SK-N-SH treated with all-trans-retinoic acid at 6 μM for 48 hours (cell line): ENCODE measurements at regions not wholly inside any gene's neighbourhood (a gene's known extent, or its start where the extent isn't known, plus 50 kb on each side); places are given as distances from the start of the nearest gene placed in this dataset.

Source experiments
- ATAC-seq: fragments of 200-7000 bp; cut with Tn5 transposase; 3 replicates; pipeline ENCODE4 v1.9.1; 2020; ENCODE audit warnings: mild to moderate bottlenecking, moderate library complexity
- ARNTL ChIP-seq: fragments of 450-650 bp; formaldehyde crosslinking; IDR thresholded peaks from 2 replicates; pipeline ENCODE4 v1.5.0; 2020; ENCODE audit warnings: low read depth, mild to moderate bottlenecking, moderate library complexity, borderline replicate concordance
- BACH2 ChIP-seq: fragments of 250-450 bp; sonication (Bioruptor Pico); IDR thresholded peaks from 2 replicates; pipeline ENCODE4 v1.9.0; 2021; ENCODE audit warnings: mild to moderate bottlenecking, borderline replicate concordance
- CSDC2 ChIP-seq: fragments of 250-450 bp; sonication (Bioruptor Pico); IDR thresholded peaks from 2 replicates; pipeline ENCODE4 v1.5.0; 2020; ENCODE audit warnings: mild to moderate bottlenecking, moderate library complexity
- ESRRG ChIP-seq: fragments of 250-450 bp; sonication (Bioruptor Pico); IDR thresholded peaks from 2 replicates; pipeline ENCODE4 v1.6.1; 2021; ENCODE audit warnings: mild to moderate bottlenecking
- GLIS3 ChIP-seq: fragments of 250-450 bp; sonication (Bioruptor Pico); IDR thresholded peaks from 2 replicates; pipeline ENCODE4 v1.5.0; 2020; ENCODE audit warnings: mild to moderate bottlenecking, moderate library complexity
- ISL1 ChIP-seq: fragments of 250-450 bp; sonication (Bioruptor Pico); IDR thresholded peaks from 2 replicates; pipeline ENCODE4 v2.1.2; 2022; ENCODE audit warnings: mild to moderate bottlenecking, moderate library complexity
- OSR1 ChIP-seq: fragments of 250-450 bp; sonication (Bioruptor Pico); IDR thresholded peaks from 2 replicates; pipeline ENCODE4 v1.8.0; 2022; ENCODE audit warnings: moderate library complexity, mild to moderate bottlenecking, inconsistent platforms
- PATZ1 ChIP-seq: fragments of 250-450 bp; sonication (Bioruptor Pico); IDR thresholded peaks from 2 replicates; pipeline ENCODE4 v1.8.0; 2020; ENCODE audit warnings: mild to moderate bottlenecking, moderate library complexity, borderline replicate concordance
- PPARA ChIP-seq: fragments of 250-450 bp; sonication (Bioruptor Pico); IDR thresholded peaks from 2 replicates; pipeline ENCODE4 v1.5.0; 2020; ENCODE audit warnings: mild to moderate bottlenecking, borderline replicate concordance
- RARB ChIP-seq: fragments of 250-450 bp; sonication (Bioruptor Pico); IDR thresholded peaks from 2 replicates; pipeline ENCODE4 v1.8.0; 2021; ENCODE audit warnings: mild to moderate bottlenecking, moderate library complexity
- SNAI2 ChIP-seq: fragments of 250-450 bp; sonication (Bioruptor Pico); IDR thresholded peaks from 2 replicates; pipeline ENCODE4 v1.5.0; 2020; ENCODE audit warnings: mild to moderate bottlenecking, moderate library complexity
- TCF4 ChIP-seq: fragments of 250-450 bp; sonication (Bioruptor Pico); IDR thresholded peaks from 2 replicates; pipeline ENCODE4 v1.8.0; 2021; ENCODE audit warnings: mild to moderate bottlenecking, moderate library complexity, borderline replicate concordance
- TOX ChIP-seq: fragments of 250-450 bp; sonication (Bioruptor Pico); IDR thresholded peaks from 2 replicates; pipeline ENCODE4 v1.8.0; 2021; ENCODE audit warnings: mild to moderate bottlenecking, moderate library complexity, borderline replicate concordance
- TSHZ2 ChIP-seq: fragments of 250-450 bp; sonication (Bioruptor Pico); IDR thresholded peaks from 2 replicates; pipeline ENCODE4 v1.5.0; 2020; ENCODE audit warnings: mild to moderate bottlenecking, moderate library complexity
- ZC3H10 ChIP-seq: fragments of 250-450 bp; sonication (Bioruptor Pico); IDR thresholded peaks from 2 replicates; pipeline ENCODE4 v1.5.1; 2021; ENCODE audit warnings: mild to moderate bottlenecking, moderate library complexity
- ZFP3 ChIP-seq: fragments of 250-450 bp; sonication (Bioruptor Pico); IDR thresholded peaks from 2 replicates; pipeline ENCODE4 v1.5.0; 2020; ENCODE audit warnings: mild to moderate bottlenecking, moderate library complexity
- ZFP30 ChIP-seq: fragments of 450-650 bp; formaldehyde crosslinking; IDR thresholded peaks from 2 replicates; pipeline ENCODE4 v1.5.0; 2022; ENCODE audit warnings: mild to moderate bottlenecking, moderate library complexity
- ZNF565 ChIP-seq: fragments of 450-650 bp; formaldehyde crosslinking; conservative IDR thresholded peaks from 2 replicates; pipeline ENCODE4 v1.5.0; 2020; ENCODE audit warnings: low read depth, mild to moderate bottlenecking, moderate library complexity
- ZNF70 ChIP-seq: fragments of 450-650 bp; formaldehyde crosslinking; IDR thresholded peaks from 2 replicates; pipeline ENCODE4 v1.5.0; 2020; ENCODE audit warnings: mild to moderate bottlenecking, moderate library complexity
- ZNF8 ChIP-seq: fragments of 450-650 bp; formaldehyde crosslinking; IDR thresholded peaks from 2 replicates; pipeline ENCODE4 v1.5.0; 2020; ENCODE audit warnings: mild to moderate bottlenecking, moderate library complexity
- TF ChIP-seq, protein P1 (sequence below): fragments of 250-450 bp; sonication (Bioruptor Pico); IDR thresholded peaks from 2 replicates; pipeline ENCODE4 v1.8.0; 2021; ENCODE audit warnings: low read depth, mild to moderate bottlenecking, moderate library complexity, borderline replicate concordance
- TF ChIP-seq, protein P2 (sequence below): fragments of 250-450 bp; sonication (Bioruptor Pico); IDR thresholded peaks from 2 replicates; pipeline ENCODE4 v1.5.1; 2021; ENCODE audit warnings: mild to moderate bottlenecking, moderate library complexity
- TF ChIP-seq, protein P3 (sequence below): fragments of 250-450 bp; sonication (Bioruptor Pico); IDR thresholded peaks from 2 replicates; pipeline ENCODE4 v1.5.1; 2020; ENCODE audit warnings: low read depth, mild to moderate bottlenecking, moderate library complexity

- ATAC-seq, result no peak
- no peak for TF ChIP-seq OSR1 (CRISPR knock-in tag)
- TF ChIP-seq, protein P1, sequence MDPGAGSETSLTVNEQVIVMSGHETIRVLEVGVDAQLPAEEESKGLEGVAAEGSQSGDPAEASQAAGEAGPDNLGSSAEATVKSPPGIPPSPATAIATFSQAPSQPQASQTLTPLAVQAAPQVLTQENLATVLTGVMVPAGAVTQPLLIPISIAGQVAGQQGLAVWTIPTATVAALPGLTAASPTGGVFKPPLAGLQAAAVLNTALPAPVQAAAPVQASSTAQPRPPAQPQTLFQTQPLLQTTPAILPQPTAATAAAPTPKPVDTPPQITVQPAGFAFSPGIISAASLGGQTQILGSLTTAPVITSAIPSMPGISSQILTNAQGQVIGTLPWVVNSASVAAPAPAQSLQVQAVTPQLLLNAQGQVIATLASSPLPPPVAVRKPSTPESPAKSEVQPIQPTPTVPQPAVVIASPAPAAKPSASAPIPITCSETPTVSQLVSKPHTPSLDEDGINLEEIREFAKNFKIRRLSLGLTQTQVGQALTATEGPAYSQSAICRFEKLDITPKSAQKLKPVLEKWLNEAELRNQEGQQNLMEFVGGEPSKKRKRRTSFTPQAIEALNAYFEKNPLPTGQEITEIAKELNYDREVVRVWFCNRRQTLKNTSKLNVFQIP (CRISPR knock-in tag), result no peak
- no peak for TF ChIP-seq ESRRG (CRISPR knock-in tag)
- no peak for TF ChIP-seq ZFP30 (CRISPR knock-in tag)
- TF ChIP-seq PPARA (CRISPR knock-in tag), result no peak
- TF ChIP-seq CSDC2 (CRISPR knock-in tag), result no peak
- TF ChIP-seq RARB (CRISPR knock-in tag), result no peak
- TF ChIP-seq ZC3H10 (CRISPR knock-in tag), result no peak
- no peak for TF ChIP-seq ISL1 (CRISPR knock-in tag)
- no peak for TF ChIP-seq ZFP3 (CRISPR knock-in tag)
- TF ChIP-seq ZNF8, result no peak
- TF ChIP-seq BACH2 (CRISPR knock-in tag), result no peak
- TF ChIP-seq, protein P2, sequence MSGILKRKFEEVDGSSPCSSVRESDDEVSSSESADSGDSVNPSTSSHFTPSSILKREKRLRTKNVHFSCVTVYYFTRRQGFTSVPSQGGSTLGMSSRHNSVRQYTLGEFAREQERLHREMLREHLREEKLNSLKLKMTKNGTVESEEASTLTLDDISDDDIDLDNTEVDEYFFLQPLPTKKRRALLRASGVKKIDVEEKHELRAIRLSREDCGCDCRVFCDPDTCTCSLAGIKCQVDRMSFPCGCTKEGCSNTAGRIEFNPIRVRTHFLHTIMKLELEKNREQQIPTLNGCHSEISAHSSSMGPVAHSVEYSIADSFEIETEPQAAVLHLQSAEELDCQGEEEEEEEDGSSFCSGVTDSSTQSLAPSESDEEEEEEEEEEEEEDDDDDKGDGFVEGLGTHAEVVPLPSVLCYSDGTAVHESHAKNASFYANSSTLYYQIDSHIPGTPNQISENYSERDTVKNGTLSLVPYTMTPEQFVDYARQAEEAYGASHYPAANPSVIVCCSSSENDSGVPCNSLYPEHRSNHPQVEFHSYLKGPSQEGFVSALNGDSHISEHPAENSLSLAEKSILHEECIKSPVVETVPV (CRISPR knock-in tag), result no peak
- TF ChIP-seq TCF4 (CRISPR knock-in tag), result no peak
- TF ChIP-seq, protein P3, sequence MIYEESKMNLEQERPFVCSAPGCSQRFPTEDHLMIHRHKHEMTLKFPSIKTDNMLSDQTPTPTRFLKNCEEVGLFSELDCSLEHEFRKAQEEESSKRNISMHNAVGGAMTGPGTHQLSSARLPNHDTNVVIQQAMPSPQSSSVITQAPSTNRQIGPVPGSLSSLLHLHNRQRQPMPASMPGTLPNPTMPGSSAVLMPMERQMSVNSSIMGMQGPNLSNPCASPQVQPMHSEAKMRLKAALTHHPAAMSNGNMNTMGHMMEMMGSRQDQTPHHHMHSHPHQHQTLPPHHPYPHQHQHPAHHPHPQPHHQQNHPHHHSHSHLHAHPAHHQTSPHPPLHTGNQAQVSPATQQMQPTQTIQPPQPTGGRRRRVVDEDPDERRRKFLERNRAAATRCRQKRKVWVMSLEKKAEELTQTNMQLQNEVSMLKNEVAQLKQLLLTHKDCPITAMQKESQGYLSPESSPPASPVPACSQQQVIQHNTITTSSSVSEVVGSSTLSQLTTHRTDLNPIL (CRISPR knock-in tag), result no peak
- no peak for TF ChIP-seq ARNTL (CRISPR knock-in tag)
- TF ChIP-seq TSHZ2, result no peak
- TF ChIP-seq TOX (CRISPR knock-in tag), result no peak
- no peak for TF ChIP-seq ZNF70 (CRISPR knock-in tag)
Measured at GRCh38 chr7:156173346-156173745, 361.1 kb upstream of the SHH start.

DNA sequence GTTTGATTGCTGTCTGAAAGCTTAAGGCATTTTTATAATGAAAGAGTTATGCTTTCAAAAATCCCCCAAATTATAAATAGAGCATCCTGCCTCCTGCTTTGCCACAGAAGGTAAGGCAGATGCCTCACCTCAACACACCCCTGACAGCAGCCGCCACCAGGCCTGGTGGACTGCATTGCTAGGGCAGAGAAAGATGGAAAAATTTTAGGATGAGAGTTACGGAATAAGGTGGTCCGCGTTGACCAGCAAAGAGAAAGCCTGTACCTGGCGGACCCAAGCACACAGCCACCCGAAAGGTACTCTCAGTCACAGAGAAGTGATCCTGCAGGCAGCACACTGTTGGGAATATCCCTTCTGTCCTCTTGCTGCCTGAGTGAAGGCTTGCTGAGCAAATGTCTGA lies 360.4 kb upstream of the SHH start:
- ATAC-seq, result no peak
- no peak for TF ChIP-seq CSDC2 (CRISPR knock-in tag)
- no peak for TF ChIP-seq RARB (CRISPR knock-in tag)
- TF ChIP-seq PPARA (CRISPR knock-in tag), result no peak
- no peak for TF ChIP-seq TOX (CRISPR knock-in tag)
- TF ChIP-seq ESRRG (CRISPR knock-in tag), result no peak
- no peak for TF ChIP-seq ZFP3 (CRISPR knock-in tag)
- TF ChIP-seq ISL1 (CRISPR knock-in tag), result no peak
- TF ChIP-seq, protein P3 (CRISPR knock-in tag), result no peak
- TF ChIP-seq ZFP30 (CRISPR knock-in tag), result no peak
- no peak for TF ChIP-seq BACH2 (CRISPR knock-in tag)
- no peak for TF ChIP-seq SNAI2 (CRISPR knock-in tag)
- no peak for TF ChIP-seq GLIS3
- TF ChIP-seq, protein P2 (CRISPR knock-in tag), result no peak
- no peak for TF ChIP-seq ZC3H10 (CRISPR knock-in tag)
- no peak for TF ChIP-seq ZNF565 (CRISPR knock-in tag)
- TF ChIP-seq ZNF8, result no peak
- no peak for TF ChIP-seq PATZ1 (CRISPR knock-in tag)
